Lower leg skin (tissue), 3 donors: ENCODE measurements at regions not wholly inside any gene's neighbourhood (a gene's known extent, or its start where the extent isn't known, plus 50 kb on each side); places are given as distances from the start of the nearest gene placed in this dataset.

Experiments
- POLR2A ChIP-seq, 2 donors: fragments of 450-650 bp; IDR thresholded peaks; one replicate each; pipeline ENCODE4 v1.6.1; 2016 to 2017; ENCODE audit warnings: antibody characterized with exemption in 2 of 2, mild to moderate bottlenecking in 1 of 2, moderate library complexity in 1 of 2
- TF ChIP-seq, protein P1 (sequence below), 3 donors: fragments of 450-650 bp; IDR thresholded peaks; one replicate each; pipeline ENCODE4 v1.5.1; 2016; ENCODE audit warnings: antibody characterized with exemption in 3 of 3, mild to moderate bottlenecking in 3 of 3, moderate library complexity in 2 of 3

DNA sequence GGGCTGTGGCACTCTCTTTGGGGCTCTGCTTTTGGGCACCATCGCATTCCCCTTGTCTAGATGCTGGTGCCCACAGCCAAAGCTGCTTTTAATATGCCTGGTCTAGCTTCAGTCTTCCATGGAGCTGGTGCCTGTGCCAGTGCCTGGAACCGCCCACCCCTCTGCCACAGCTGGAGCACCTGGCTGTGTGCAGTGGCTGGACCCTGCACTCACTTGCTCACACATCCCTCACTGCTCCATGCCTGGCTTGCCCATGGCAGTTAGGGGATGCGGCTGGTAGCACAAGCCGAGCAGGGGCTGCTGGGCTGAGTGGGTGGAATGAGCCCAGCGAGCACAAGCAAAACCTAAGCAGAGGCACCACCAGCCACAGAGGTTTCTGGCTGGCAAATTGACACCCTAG, 1145.9 kb upstream of the LRRTM3 start:
- TF ChIP-seq, protein P1, sequence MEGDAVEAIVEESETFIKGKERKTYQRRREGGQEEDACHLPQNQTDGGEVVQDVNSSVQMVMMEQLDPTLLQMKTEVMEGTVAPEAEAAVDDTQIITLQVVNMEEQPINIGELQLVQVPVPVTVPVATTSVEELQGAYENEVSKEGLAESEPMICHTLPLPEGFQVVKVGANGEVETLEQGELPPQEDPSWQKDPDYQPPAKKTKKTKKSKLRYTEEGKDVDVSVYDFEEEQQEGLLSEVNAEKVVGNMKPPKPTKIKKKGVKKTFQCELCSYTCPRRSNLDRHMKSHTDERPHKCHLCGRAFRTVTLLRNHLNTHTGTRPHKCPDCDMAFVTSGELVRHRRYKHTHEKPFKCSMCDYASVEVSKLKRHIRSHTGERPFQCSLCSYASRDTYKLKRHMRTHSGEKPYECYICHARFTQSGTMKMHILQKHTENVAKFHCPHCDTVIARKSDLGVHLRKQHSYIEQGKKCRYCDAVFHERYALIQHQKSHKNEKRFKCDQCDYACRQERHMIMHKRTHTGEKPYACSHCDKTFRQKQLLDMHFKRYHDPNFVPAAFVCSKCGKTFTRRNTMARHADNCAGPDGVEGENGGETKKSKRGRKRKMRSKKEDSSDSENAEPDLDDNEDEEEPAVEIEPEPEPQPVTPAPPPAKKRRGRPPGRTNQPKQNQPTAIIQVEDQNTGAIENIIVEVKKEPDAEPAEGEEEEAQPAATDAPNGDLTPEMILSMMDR (IDR thresholded peaks at IDR 0.05) = no peak
- no peak for TF ChIP-seq POLR2A (IDR thresholded peaks at IDR 0.05)
